ENCODE measurements at regions not wholly inside any gene's neighbourhood (a gene's known extent, or its start where the extent isn't known, plus 50 kb on each side); places are given as distances from the start of the nearest gene placed in this dataset.

DNA sequence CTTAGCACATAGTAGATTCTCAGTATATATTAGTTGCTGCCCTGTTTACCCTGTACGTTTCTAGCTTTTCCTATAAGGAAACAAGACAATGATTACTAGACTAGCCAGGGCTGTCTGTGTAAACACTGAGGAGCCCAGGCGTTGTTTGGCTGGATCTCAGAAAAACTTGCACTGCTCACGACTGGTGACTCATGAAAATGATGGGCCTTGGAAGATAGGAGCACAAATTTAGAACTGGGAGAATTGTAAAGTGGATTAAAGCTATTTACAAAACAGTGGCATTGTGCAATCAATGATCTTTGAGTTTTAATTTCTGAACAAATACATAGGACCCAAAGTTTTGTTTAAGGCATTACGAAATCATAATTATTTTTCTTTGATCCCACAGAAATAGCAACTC is 276.9 kb downstream of the FAM76B start:
- TF ChIP-seq CTCF (conservative IDR thresholded peaks at IDR 0.05; ENCODE audit: low read depth, low read length) (no peak), EZH2 (IDR thresholded peaks at IDR 0.05; ENCODE audit: borderline replicate concordance, low read depth, low read length, poor library complexity, severe bottlenecking) (no peak)

All from A673 (cell line).